ENCODE measurements at regions not wholly inside any gene's neighbourhood (a gene's known extent, or its start where the extent isn't known, plus 50 kb on each side); places are given as distances from the start of the nearest gene placed in this dataset.

- TF ChIP-seq CTCF (IDR thresholded peaks at IDR 0.05) (no peak), SP1 (CRISPR knock-in tag; conservative IDR thresholded peaks at IDR 0.05) (no peak)
Observed at GRCh38 chr21:31455506-31455905, 111.4 kb upstream of the TIAM1 start.

Data from WTC11 (cell line).